ENCODE measurements at regions not wholly inside any gene's neighbourhood (a gene's known extent, or its start where the extent isn't known, plus 50 kb on each side); places are given as distances from the start of the nearest gene placed in this dataset.

DNA sequence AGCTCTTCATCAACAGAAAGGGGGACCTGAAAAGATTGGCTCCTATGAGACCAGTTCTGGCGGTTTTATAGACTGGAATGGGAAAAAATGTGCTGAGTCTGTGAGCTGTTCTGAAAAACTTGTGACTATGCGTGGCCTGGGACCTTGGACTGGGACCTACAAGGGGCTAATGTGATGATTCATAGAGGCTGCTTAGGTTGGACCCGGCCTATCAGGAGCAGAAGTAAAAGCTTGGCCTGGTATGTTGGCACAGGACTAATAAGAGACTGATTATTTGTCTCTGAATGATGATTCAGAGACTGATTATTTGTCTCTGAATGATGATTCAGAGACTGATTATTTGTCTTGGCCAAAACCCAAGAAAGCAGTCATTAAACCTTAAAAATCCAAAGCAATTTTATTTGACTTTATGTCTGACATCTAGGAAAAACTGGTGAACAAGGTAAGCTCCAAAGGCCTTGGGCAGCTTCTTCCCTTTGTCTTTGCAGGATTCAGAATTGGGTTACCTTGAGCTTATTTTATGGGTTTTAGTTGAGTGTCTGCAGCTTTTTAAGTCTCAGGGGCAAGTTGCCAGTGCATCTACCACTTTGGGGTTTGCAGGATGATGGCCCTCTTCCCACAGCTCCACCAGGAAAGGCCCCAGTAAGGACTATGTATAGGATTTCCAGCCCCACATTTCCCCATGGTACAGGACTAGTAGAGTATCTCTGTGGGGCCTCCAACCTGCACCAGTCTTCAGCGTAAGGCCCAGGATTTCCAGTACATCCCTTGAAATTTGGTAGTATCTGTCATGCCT, 390.3 kb downstream of the KDM5D start:
- TF ChIP-seq ZFX (IDR thresholded peaks at IDR 0.05; ENCODE audit: borderline replicate concordance) (no peak), CTCF (IDR thresholded peaks at IDR 0.05) (no peak)
- H3K27ac ChIP-seq, result peak overlapping the region; percentile 48

DNA sequence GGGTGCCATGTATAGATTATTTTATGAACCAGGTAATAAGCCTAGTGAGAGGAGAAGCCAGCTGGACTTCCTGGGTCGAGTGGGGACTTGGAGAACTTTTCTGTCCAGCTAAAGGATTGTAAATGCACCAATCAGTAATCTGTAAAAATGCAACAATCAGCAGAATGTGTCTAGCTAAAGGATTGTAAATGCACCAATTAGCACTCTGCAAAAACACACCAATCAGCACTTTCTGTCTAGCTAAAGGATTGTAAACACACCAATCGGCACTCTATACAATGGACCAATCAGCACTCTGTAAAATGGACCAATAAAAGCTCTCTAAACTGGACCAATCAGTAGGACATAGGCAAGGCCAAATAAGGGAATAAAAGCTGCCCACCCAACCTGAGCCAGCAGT, 392.9 kb downstream of the KDM5D start:
- TF ChIP-seq ZFX (IDR thresholded peaks at IDR 0.05; ENCODE audit: borderline replicate concordance), result no peak
- no peak for TF ChIP-seq CTCF (IDR thresholded peaks at IDR 0.05)
- no peak overlapping the region for H3K27ac ChIP-seq

GRCh38 chrY:19321701-19322100, 422.8 kb downstream of the KDM5D start:
- TF ChIP-seq ZFX (IDR thresholded peaks at IDR 0.05; ENCODE audit: borderline replicate concordance) (no peak), CTCF (IDR thresholded peaks at IDR 0.05) (no peak)
- H3K27ac ChIP-seq, result no peak overlapping the region

GRCh38 chrY:19319135-19319534, 425.4 kb downstream of the KDM5D start:
- H3K27ac ChIP-seq, result no peak overlapping the region
- TF ChIP-seq CTCF (IDR thresholded peaks at IDR 0.05) (no peak), ZFX (IDR thresholded peaks at IDR 0.05; ENCODE audit: borderline replicate concordance) (no peak)

GRCh38 chrY:19317271-19317987, 427.1 kb downstream of the KDM5D start:
- no peak for TF ChIP-seq ZFX (IDR thresholded peaks at IDR 0.05; ENCODE audit: borderline replicate concordance)
- TF ChIP-seq CTCF (IDR thresholded peaks at IDR 0.05), result no peak
- H3K27ac ChIP-seq, result no peak overlapping the region

GRCh38 chrY:19307627-19308026, 436.9 kb downstream of the KDM5D start:
- TF ChIP-seq ZFX (IDR thresholded peaks at IDR 0.05; ENCODE audit: borderline replicate concordance) (no peak), CTCF (IDR thresholded peaks at IDR 0.05) (no peak)
- H3K27ac ChIP-seq, result no peak overlapping the region

DNA sequence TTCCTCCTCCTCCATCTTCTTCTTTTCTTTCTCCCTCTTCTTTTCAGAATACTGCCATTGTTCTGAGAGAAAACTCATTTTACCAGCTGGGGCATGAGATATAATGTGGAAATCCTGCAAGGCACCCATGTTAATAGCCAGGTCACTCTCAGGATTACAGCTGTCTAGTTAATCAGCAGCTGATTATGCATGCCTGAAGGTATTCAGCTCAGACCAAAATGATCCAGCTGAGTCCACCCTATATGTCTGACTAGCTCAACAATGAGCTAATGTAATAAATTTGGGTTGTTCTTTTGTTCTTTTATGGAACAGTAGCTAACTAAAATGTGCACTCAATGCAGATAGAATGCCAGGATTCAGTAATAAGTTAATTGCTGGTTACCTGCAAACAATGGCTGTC, 441.4 kb downstream of the KDM5D start:
- TF ChIP-seq CTCF (IDR thresholded peaks at IDR 0.05) (no peak), ZFX (IDR thresholded peaks at IDR 0.05; ENCODE audit: borderline replicate concordance) (no peak)
- no peak overlapping the region for H3K27ac ChIP-seq
